Body of pancreas (tissue), 4 donors: ENCODE measurements at regions not wholly inside any gene's neighbourhood (a gene's known extent, or its start where the extent isn't known, plus 50 kb on each side); places are given as distances from the start of the nearest gene placed in this dataset.
"Not testable (repeated sequence)": the region's sequence is repeated elsewhere in the genome, so short reads cannot be mapped to it uniquely, and the experiment has no call there.

Experiments used
- ATAC-seq: fragments of 150-250 bp; one replicate; pipeline ENCODE4 v1.9.1; 2016
- DNase-seq, 4 donors: peaks; one replicate each; pipeline ENCODE4 v3.0.0-alpha.2; 2019
- H3K27ac ChIP-seq, 4 donors: fragments of 200-600 bp; sonication (generic); 1 replicate in 3 of 4; 2 replicates in 1 of 4; pipeline versions ENCODE4 v1.5.1 to v1.6.1; 2016 to 2019; ENCODE audit warnings: mild to moderate bottlenecking in 1 of 4, mixed read lengths in 1 of 4, moderate library complexity in 1 of 4
- H3K27me3 ChIP-seq, 2 donors: fragments of 200-600 bp; sonication (generic); one replicate each; pipeline ENCODE4 v1.6.0; 2016; ENCODE audit warnings: mild to moderate bottlenecking in 1 of 2
- H3K36me3 ChIP-seq, 2 donors: fragments of 200-600 bp; sonication (generic); replicated peaks in 1 of 2; 2 replicates each; pipeline ENCODE4 v1.5.1; 2016; ENCODE audit warnings: low read depth in 2 of 2; ENCODE audit not compliant: insufficient read depth in 1 of 2
- H3K4me1 ChIP-seq: fragments of 200-600 bp; sonication (generic); one replicate; pipeline ENCODE4 v1.6.0; 2016
- H3K4me3 ChIP-seq, 2 donors: fragments of 200-600 bp; sonication (generic); 1 replicate in 1 of 2; 2 replicates in 1 of 2; pipeline ENCODE4 v1.5.1; 2016 to 2019
- H3K9me3 ChIP-seq, 3 donors: fragments of 200-600 bp; sonication (generic); 1 replicate in 2 of 3; 2 replicates in 1 of 3; pipeline ENCODE4 v1.5.1; 2016
- POLR2A ChIP-seq, 3 donors: fragments of 450-650 bp; IDR thresholded peaks; one replicate each; pipeline ENCODE4 v1.6.1; 2016; ENCODE audit warnings: antibody characterized with exemption in 3 of 3, mild to moderate bottlenecking in 2 of 3
- WGBS, 2 donors: methylation state at CpG; one replicate each; pipeline ENCODE4 v1.1.5; 2017; 5-methylcytosine and 5-hydroxymethylcytosine counted together
- intact Hi-C: fragments of 100-400 bp; cut with DNase I; formaldehyde crosslinking; loops from one replicate; pipeline ENCODE4 v1.15.1; 2023
- TF ChIP-seq, protein P1 (sequence below), 7 experiments: fragments of 450-650 bp in 4 of 7; fragments of 200-600 bp in 3 of 7; sonication (generic) in 3 of 7; IDR thresholded peaks; one replicate each; pipeline ENCODE4 v1.5.1; 2016 to 2019; ENCODE audit warnings: antibody characterized with exemption in 7 of 7

GRCh38 chr18:77344786-77345500, 95.3 kb downstream of the GALR1 start:
- no peak for TF ChIP-seq POLR2A (IDR thresholded peaks at IDR 0.05)
- TF ChIP-seq, protein P1, sequence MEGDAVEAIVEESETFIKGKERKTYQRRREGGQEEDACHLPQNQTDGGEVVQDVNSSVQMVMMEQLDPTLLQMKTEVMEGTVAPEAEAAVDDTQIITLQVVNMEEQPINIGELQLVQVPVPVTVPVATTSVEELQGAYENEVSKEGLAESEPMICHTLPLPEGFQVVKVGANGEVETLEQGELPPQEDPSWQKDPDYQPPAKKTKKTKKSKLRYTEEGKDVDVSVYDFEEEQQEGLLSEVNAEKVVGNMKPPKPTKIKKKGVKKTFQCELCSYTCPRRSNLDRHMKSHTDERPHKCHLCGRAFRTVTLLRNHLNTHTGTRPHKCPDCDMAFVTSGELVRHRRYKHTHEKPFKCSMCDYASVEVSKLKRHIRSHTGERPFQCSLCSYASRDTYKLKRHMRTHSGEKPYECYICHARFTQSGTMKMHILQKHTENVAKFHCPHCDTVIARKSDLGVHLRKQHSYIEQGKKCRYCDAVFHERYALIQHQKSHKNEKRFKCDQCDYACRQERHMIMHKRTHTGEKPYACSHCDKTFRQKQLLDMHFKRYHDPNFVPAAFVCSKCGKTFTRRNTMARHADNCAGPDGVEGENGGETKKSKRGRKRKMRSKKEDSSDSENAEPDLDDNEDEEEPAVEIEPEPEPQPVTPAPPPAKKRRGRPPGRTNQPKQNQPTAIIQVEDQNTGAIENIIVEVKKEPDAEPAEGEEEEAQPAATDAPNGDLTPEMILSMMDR (IDR thresholded peaks at IDR 0.05) = no peak
- Histone ChIP-seq H3K4me1 (no peaks in the 10 kb centered on the region), H3K9me3 (no peaks in the 10 kb centered on the region), H3K27ac (no peak overlapping the region), H3K36me3 (no peaks in the 10 kb centered on the region), H3K4me3 (no peak overlapping the region), H3K27me3 (no peaks in the 10 kb centered on the region)
- ATAC-seq (no peak), DNase-seq (no peak)
- intact Hi-C loops = no loop called here
- 79 to 84% methylated on average over 10 to 11 of the region's 11 CpGs for WGBS, 2 donors

DNA sequence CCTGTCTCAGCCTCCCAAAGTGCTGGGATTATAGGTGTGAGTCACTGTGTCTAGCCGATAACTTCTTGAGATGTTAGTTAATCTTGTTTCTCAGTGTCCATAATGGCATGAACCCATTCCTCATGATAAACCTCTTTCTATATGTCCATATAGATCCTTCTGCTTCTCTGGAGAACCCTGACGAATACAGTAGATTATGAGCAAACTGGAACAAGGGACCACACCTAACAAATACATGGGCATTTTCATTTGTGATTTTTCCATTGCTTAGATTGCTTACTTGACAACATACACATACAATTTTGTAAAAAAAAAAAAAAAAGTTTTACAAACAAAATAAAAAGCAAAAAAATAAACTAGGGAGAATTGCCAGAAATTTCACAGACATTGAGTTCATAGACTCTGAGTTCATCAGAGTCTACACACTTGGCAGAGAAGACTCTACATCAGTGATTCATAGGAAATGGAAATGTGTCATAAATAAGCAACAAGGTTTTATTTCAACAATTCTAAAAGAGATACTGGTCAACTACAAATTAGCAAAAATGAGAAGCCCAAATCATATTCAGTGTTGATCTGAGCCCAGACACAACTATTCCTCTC, 96.7 kb downstream of the GALR1 start:
- Histone ChIP-seq H3K36me3 (no peaks in the 10 kb centered on the region), H3K9me3 (no peaks in the 10 kb centered on the region), H3K27me3 (no peaks in the 10 kb centered on the region), H3K4me1 (no peaks in the 10 kb centered on the region), H3K4me3 (no peak overlapping the region), H3K27ac (no peak overlapping the region)
- ATAC-seq (no peak), DNase-seq (no peak)
- WGBS, 2 donors = 82 to 88% methylated on average over 2 of the region's 2 CpGs
- intact Hi-C loops = no loop called here
- TF ChIP-seq, protein P1 (IDR thresholded peaks at IDR 0.05) = no peak
- TF ChIP-seq POLR2A (IDR thresholded peaks at IDR 0.05) = no peak

- H3K27me3 ChIP-seq, intact Hi-C loops, H3K27ac ChIP-seq, ATAC-seq, H3K4me1 ChIP-seq, H3K36me3 ChIP-seq, H3K4me3 ChIP-seq, DNase-seq, H3K9me3 ChIP-seq: not testable (repeated sequence)
- WGBS, 2 donors = 80 to 94% methylated on average over 3 of the region's 3 CpGs
These were observed 103.7 kb downstream of the GALR1 start for GRCh38 chr18:77353349-77353748.

- 79% methylated on average over 4 of the region's 4 CpGs for WGBS, 2 donors
- Histone ChIP-seq H3K4me1 (no peaks in the 10 kb centered on the region), H3K36me3 (no peaks in the 10 kb centered on the region), H3K4me3 (no peak overlapping the region), H3K27ac (no peak overlapping the region), H3K27me3 (no peaks in the 10 kb centered on the region), H3K9me3 (no peaks in the 10 kb centered on the region)
- no peak for TF ChIP-seq POLR2A (IDR thresholded peaks at IDR 0.05)
- TF ChIP-seq, protein P1 (IDR thresholded peaks at IDR 0.05) = no peak
- ATAC-seq (no peak), DNase-seq (no peak)
- intact Hi-C loops = no loop called here
These were observed 110.1 kb downstream of the GALR1 start for GRCh38 chr18:77359561-77360314.
